Testis (tissue), 2 donors: ENCODE measurements at regions not wholly inside any gene's neighbourhood (a gene's known extent, or its start where the extent isn't known, plus 50 kb on each side); places are given as distances from the start of the nearest gene placed in this dataset.

Experiments used
- DNase-seq: peaks from one replicate; pipeline ENCODE4 v3.0.0-alpha.2; 2019
- H3K27ac ChIP-seq, 2 donors: fragments of 200-600 bp; sonication (generic); one replicate each; pipeline ENCODE4 v1.5.1; 2019
- H3K27me3 ChIP-seq: fragments of 200-600 bp; sonication (generic); one replicate; pipeline ENCODE4 v1.5.1; 2019
- H3K36me3 ChIP-seq: fragments of 200-600 bp; sonication (generic); one replicate; pipeline ENCODE4 v1.5.1; 2017; ENCODE audit warnings: low read depth; ENCODE audit errors: missing control alignments
- H3K4me1 ChIP-seq: fragments of 200-600 bp; sonication (generic); one replicate; pipeline ENCODE4 v1.5.1; 2019
- H3K4me3 ChIP-seq, 2 donors: fragments of 200-600 bp; sonication (generic); one replicate each; pipeline ENCODE4 v1.5.1; 2017 to 2019
- H3K9me3 ChIP-seq: fragments of 200-600 bp; sonication (generic); one replicate; pipeline ENCODE4 v1.5.1; 2017
- POLR2A ChIP-seq: fragments of 450-650 bp; IDR thresholded peaks from one replicate; pipeline ENCODE4 v1.6.1; 2017; ENCODE audit warnings: antibody characterized with exemption, mild to moderate bottlenecking, moderate library complexity
- WGBS, 2 donors: methylation state at CpG; one replicate each; pipeline ENCODE4 v1.1.5; 2018; 5-methylcytosine and 5-hydroxymethylcytosine counted together
- intact Hi-C: fragments of 100-400 bp; cut with DNase I; formaldehyde crosslinking; loops from one replicate; pipeline ENCODE4 v1.15.1; 2023; ENCODE audit warnings: low total_unique reads
- TF ChIP-seq, protein P1 (sequence below), 3 experiments: fragments of 450-650 bp in 2 of 3; fragments of 200-600 bp in 1 of 3; sonication (generic) in 1 of 3; IDR thresholded peaks; one replicate each; pipeline ENCODE4 v1.5.1; 2016 to 2019; ENCODE audit warnings: antibody characterized with exemption in 3 of 3, mild to moderate bottlenecking in 2 of 3, moderate library complexity in 1 of 3

DNA sequence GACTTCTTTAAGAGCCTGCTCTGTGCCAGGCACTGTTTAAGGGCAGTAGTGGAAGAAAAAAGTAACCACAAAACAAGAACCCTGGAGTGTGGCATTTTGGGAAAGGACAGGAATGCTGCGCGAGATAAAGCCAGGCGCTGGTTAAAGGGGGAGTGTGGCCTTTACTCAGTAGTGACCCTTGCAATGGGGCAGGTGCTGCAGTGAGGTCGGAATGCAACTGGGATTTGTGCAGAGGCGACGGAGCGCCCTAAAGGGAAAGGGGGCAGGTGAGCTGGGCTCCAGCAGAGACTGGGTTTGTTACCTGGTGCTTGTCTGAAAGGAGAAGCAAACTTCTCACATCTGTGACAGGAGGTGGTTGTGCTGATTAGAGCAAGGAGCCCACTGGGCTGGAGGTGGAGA is 263.6 kb downstream of the ACTR3B start:
- Histone ChIP-seq H3K27ac (no peak overlapping the region), H3K4me3 (no peak overlapping the region), H3K27me3 (no peaks in the 10 kb centered on the region), H3K4me1 (no peaks in the 10 kb centered on the region), H3K9me3 (no peaks in the 10 kb centered on the region), H3K36me3 (no peaks in the 10 kb centered on the region)
- intact Hi-C loops = no loop called here
- TF ChIP-seq POLR2A = no peak
- TF ChIP-seq, protein P1, sequence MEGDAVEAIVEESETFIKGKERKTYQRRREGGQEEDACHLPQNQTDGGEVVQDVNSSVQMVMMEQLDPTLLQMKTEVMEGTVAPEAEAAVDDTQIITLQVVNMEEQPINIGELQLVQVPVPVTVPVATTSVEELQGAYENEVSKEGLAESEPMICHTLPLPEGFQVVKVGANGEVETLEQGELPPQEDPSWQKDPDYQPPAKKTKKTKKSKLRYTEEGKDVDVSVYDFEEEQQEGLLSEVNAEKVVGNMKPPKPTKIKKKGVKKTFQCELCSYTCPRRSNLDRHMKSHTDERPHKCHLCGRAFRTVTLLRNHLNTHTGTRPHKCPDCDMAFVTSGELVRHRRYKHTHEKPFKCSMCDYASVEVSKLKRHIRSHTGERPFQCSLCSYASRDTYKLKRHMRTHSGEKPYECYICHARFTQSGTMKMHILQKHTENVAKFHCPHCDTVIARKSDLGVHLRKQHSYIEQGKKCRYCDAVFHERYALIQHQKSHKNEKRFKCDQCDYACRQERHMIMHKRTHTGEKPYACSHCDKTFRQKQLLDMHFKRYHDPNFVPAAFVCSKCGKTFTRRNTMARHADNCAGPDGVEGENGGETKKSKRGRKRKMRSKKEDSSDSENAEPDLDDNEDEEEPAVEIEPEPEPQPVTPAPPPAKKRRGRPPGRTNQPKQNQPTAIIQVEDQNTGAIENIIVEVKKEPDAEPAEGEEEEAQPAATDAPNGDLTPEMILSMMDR (IDR thresholded peaks at IDR 0.05) = no peak
- 78 to 88% methylated on average over 7 of the region's 7 CpGs for WGBS, 2 donors
- no peak for DNase-seq

DNA sequence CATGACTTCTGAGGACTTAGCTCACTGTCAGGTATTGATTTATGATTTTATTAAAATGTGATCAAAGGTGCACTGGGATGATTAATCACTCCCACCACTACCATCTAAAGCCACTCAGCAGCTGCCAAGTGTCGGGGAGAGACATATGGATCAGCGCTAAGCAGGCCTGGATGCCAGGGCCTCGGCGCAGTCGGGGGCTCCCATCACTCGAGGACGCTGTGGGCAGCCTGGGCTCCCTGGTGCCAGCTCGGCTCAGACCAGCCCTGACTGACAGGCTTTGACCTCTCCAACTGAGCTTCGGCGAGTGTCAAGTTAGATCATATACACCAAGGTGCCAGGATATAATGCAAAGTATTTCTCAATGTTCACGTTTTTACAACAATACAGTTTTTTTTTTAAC is 267.7 kb downstream of the ACTR3B start:
- Histone ChIP-seq H3K4me3 (no peak overlapping the region), H3K36me3 (no peaks in the 10 kb centered on the region), H3K4me1 (no peaks in the 10 kb centered on the region), H3K27me3 (no peaks in the 10 kb centered on the region), H3K27ac (no peak overlapping the region), H3K9me3 (no peaks in the 10 kb centered on the region)
- TF ChIP-seq POLR2A = no peak
- WGBS, 2 donors = 88 to 93% methylated on average over 10 to 11 of the region's 11 CpGs
- DNase-seq = no peak
- intact Hi-C loops = no loop called here

DNA sequence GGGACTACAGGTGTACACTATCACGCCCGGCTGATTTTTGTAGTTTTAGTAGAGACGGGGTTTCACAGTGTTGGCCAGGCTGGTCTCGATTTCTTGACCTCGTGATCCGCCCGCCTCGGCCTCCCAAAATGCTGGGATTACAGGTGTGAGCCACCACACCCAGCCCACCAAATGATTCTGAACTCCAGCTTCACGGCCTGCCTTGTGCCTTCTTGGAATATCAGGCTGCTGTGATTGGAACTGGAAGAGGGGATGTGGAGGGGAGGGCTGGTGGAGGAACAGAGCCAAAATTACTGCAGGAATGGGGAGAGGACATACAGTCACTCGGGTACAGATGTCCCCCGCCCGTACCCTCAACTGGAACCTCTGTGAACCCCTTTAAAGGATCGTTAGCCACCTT is 268.4 kb downstream of the ACTR3B start:
- H3K4me3 ChIP-seq = no peak overlapping the region
- no peak overlapping the region for H3K27ac ChIP-seq
- DNase-seq = no peak
- intact Hi-C loops = no loop called here
- WGBS, 2 donors = 91 to 95% methylated on average over 13 of the region's 13 CpGs
- no peaks in the 10 kb centered on the region for H3K9me3 ChIP-seq
- no peaks in the 10 kb centered on the region for H3K27me3 ChIP-seq
- TF ChIP-seq POLR2A = no peak
- TF ChIP-seq, protein P1 (IDR thresholded peaks at IDR 0.05) = no peak
- H3K4me1 ChIP-seq = no peaks in the 10 kb centered on the region
- no peaks in the 10 kb centered on the region for H3K36me3 ChIP-seq

DNA sequence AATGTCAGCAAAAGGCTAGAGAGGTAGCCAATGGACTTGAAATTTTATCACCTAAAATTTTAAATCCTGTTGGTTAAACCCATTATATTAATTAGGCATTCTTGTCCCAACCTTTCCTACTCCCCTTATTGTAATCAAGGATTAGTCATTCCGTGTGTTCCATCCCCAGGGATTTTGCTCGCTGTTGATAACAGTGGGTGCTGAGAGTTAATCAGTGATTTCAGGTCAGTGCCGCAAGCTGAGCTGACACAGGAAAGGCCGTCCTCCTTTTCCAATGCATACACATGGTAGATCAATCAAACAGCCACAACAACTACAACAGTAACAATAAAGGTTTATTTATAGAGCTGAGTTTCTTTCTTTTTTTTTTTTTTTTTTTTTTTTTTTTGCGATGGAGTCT is 271.4 kb downstream of the ACTR3B start:
- intact Hi-C loops = no loop called here
- H3K36me3 ChIP-seq = no peaks in the 10 kb centered on the region

DNA sequence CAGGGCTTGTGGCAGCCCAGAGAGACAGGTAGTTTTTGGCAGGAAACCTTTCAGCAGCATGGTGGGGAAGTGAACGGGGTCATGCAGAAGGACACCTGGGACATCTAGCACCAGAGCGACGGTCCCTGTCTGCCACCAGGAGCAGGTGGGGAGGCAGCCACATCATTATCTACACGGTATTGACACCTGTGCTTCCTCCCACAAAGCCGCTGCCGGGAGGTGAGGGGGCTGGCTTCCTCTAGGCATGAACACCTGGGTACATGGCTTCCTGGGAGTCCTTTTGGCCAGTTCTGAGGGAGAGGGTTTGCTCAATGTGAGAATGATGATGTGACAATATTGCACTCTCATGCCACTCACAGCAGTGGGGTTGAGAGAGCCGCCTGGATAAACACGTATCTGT is 275.2 kb downstream of the ACTR3B start:
- H3K27ac ChIP-seq = no peak overlapping the region
- TF ChIP-seq, protein P1 (IDR thresholded peaks at IDR 0.05) = no peak
- no peak for TF ChIP-seq POLR2A
- WGBS, 2 donors = 83 to 92% methylated on average over 5 to 8 of the region's 8 CpGs

More for the DNA sequence above, 271.4 kb downstream of the ACTR3B start:
- 91 to 92% methylated on average over 5 of the region's 5 CpGs for WGBS, 2 donors
- H3K27me3 ChIP-seq = no peaks in the 10 kb centered on the region
- no peaks in the 10 kb centered on the region for H3K9me3 ChIP-seq
- TF ChIP-seq, protein P1 (IDR thresholded peaks at IDR 0.05) = no peak
- TF ChIP-seq POLR2A = no peak
- no peak overlapping the region for H3K4me3 ChIP-seq
- H3K4me1 ChIP-seq = no peaks in the 10 kb centered on the region
- H3K27ac ChIP-seq = no peak overlapping the region
- no peak for DNase-seq

More for the DNA sequence above, 275.2 kb downstream of the ACTR3B start:
- intact Hi-C loops = no loop called here
- Histone ChIP-seq H3K4me1 (no peaks in the 10 kb centered on the region), H3K27me3 (no peaks in the 10 kb centered on the region), H3K4me3 (no peak overlapping the region), H3K36me3 (no peaks in the 10 kb centered on the region), H3K9me3 (no peaks in the 10 kb centered on the region)
- DNase-seq = no peak
